Heart right ventricle (tissue), 16 donors: ENCODE measurements at regions not wholly inside any gene's neighbourhood (a gene's known extent, or its start where the extent isn't known, plus 50 kb on each side); places are given as distances from the start of the nearest gene placed in this dataset.

ENCODE experiments used
- ATAC-seq, 8 donors: fragments of 200-7000 bp; cut with Tn5 transposase; one replicate each; pipeline ENCODE4 v1.9.1; 2020; ENCODE audit warnings: mild to moderate bottlenecking in 8 of 8, moderate library complexity in 8 of 8, moderate number of reproducible peaks in 1 of 8
- DNase-seq, 2 donors: peaks; one replicate each; pipeline ENCODE4 v3.0.0-alpha.2; 2020
- H3K27ac ChIP-seq, 10 donors: fragments of 200-600 bp; sonication (generic) in 2 of 10; one replicate each; pipeline versions ENCODE4 v1.5.0 to v1.8.0; 2020 to 2022; ENCODE audit warnings: mild to moderate bottlenecking in 3 of 10
- H3K27me3 ChIP-seq, 7 donors: fragments of 200-600 bp; one replicate each; pipeline ENCODE4 v1.8.0; 2021 to 2022; ENCODE audit warnings: mild to moderate bottlenecking in 2 of 7
- H3K36me3 ChIP-seq, 9 donors: fragments of 200-600 bp; sonication (generic) in 1 of 9; one replicate each; pipeline versions ENCODE4 v1.5.0 to v1.8.0; 2020 to 2022; ENCODE audit warnings: mild to moderate bottlenecking in 2 of 9
- H3K4me1 ChIP-seq, 9 donors: fragments of 200-600 bp; sonication (generic) in 1 of 9; one replicate each; pipeline versions ENCODE4 v1.5.0 to v1.8.0; 2020 to 2022; ENCODE audit warnings: mild to moderate bottlenecking in 4 of 9
- H3K4me3 ChIP-seq, 10 donors: fragments of 200-600 bp; sonication (generic) in 2 of 10; one replicate each; pipeline versions ENCODE4 v1.5.0 to v1.8.0; 2020 to 2022; ENCODE audit warnings: mild to moderate bottlenecking in 7 of 10, moderate library complexity in 2 of 10
- H3K9me3 ChIP-seq, 11 donors: fragments of 200-600 bp in 10 of 11; sonication (generic) in 2 of 11; one replicate each; pipeline versions ENCODE4 v1.5.0 to v1.8.0; 2013 to 2022; ENCODE audit warnings: mild to moderate bottlenecking in 2 of 11, control low read depth in 1 of 11, moderate library complexity in 1 of 11
- WGBS, 2 donors: extraction: QIAGEN DNeasy Blood & Tissue Kit; methylation state at CpG; one replicate each; pipeline ENCODE4 v1.1.7; 2013; ENCODE audit warnings: inconsistent platforms in 1 of 2; 5-methylcytosine and 5-hydroxymethylcytosine counted together
- intact Hi-C, 10 donors: fragments of 100-400 bp; cut with DNase I; formaldehyde crosslinking; loops; one replicate each; pipeline versions ENCODE4 v1.11.1 to v1.14.2; 2022
- TF ChIP-seq, protein P1 (sequence below), 9 donors: fragments of 200-600 bp; sonication (generic) in 2 of 9; IDR thresholded peaks; one replicate each; pipeline versions ENCODE4 v1.5.0 to v1.8.0; 2021 to 2022; ENCODE audit warnings: antibody characterized with exemption in 9 of 9, mild to moderate bottlenecking in 5 of 9, moderate library complexity in 1 of 9
- donor health status: Arrhythmogenic right ventricular cardiomyopathy.
- donor health status: ischemic (EF 13 %, LVEDD 7.1; RV severe dilation, severe dysfunction).
- donor health status: healthy with polysubstance abuse.
- donor health status: DM: no; HTN: yes; CAD: no.
- donor health status: DM: no; HTN: no; CAD: no.
- donor health status: ischemic (EF 25% LVEDD 6.9; RV normal size, moderate dysfunction).
- donor health status: ischemic (EF 25% LVEDD 5.7; RV mildly dilated, moderate dysfunction).
- donor health status: healthy.
- donor health status: DM: yes; HTN: yes; CAD: no.
- donor health status: Ischemic cardiomyopathy.
- donor health status: ischemic (EF 35%, LVEDD 5.7; RV mildly dilated, moderate dysfunction).
- donor health status: nonischemic (EF 11% LVEDD 7.7; RV severe dilation, severe dysfunction).
- donor health status: DM: yes; HTN: yes; CAD: no.
- donor health status: PGD.
- donor health status: ischemic (EF 29% LVEDD 5.4; RV normal size, mild dysfunction).
- donor health status: nonischemic (EF 23%, LVEDD 6.1; RV moderate dilation, normal function).

DNA sequence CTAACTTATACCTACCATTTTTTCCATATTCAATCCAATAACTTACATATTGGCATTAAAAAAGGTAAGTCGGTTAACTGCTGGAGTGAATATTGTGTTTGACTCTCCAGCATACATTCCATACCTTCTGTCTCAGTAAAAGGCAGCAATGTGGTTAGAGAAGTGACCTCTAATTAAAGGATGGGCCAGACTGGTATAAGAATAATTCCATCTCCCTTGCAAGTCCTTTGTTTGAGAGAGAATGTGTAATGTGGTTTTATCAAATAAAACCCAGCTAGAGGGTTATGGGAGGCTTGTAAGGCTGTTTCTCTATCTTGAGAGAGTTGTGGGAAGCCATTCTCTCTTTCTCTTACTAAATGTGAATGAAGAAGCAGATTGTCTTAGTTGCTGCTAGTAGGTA lies 289.3 kb upstream of the TCF4 start:
- no peaks in the 10 kb centered on the region for H3K27me3 ChIP-seq
- H3K4me1 ChIP-seq = peaks cover 0 to 25% (median 11%) of the 10 kb centered on the region in 9 donors
- 96 to 98% methylated on average over 1 of the region's 1 CpG for WGBS, 2 donors
- no peak for DNase-seq
- no peak for ATAC-seq
- no peak overlapping the region for H3K27ac ChIP-seq
- no peaks in the 10 kb centered on the region for H3K9me3 ChIP-seq
- intact Hi-C loops = loop anchor here in 1 of 10 donors (10.0 kb wide), 1 partner anchor 117 kb away; no protein-coding TSS in a partner anchor
- no peak overlapping the region for H3K4me3 ChIP-seq
- TF ChIP-seq, protein P1, sequence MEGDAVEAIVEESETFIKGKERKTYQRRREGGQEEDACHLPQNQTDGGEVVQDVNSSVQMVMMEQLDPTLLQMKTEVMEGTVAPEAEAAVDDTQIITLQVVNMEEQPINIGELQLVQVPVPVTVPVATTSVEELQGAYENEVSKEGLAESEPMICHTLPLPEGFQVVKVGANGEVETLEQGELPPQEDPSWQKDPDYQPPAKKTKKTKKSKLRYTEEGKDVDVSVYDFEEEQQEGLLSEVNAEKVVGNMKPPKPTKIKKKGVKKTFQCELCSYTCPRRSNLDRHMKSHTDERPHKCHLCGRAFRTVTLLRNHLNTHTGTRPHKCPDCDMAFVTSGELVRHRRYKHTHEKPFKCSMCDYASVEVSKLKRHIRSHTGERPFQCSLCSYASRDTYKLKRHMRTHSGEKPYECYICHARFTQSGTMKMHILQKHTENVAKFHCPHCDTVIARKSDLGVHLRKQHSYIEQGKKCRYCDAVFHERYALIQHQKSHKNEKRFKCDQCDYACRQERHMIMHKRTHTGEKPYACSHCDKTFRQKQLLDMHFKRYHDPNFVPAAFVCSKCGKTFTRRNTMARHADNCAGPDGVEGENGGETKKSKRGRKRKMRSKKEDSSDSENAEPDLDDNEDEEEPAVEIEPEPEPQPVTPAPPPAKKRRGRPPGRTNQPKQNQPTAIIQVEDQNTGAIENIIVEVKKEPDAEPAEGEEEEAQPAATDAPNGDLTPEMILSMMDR (IDR thresholded peaks at IDR 0.05) = no peak
- H3K36me3 ChIP-seq = no peaks in the 10 kb centered on the region

DNA sequence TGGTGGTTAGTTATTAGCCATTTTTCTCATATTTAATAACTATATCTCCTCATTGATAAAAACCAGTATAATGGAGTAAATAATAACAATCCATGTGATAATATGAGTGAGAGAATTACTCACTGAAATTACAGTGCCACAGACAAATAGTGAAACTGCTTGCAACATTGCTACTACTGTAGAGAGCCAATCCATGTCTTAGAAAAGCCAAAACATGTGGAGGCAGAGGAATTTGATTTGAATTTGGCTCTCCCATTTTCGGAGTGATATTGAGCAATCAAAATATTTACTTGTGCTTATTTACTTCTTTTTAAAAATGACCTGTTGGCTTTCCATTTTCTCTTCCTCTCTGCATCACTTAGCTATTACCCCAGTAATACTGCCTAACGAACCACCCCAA lies 288.3 kb upstream of the TCF4 start:
- DNase-seq (no peak), ATAC-seq (no peak)
- peaks cover 0 to 25% (median 11%) of the 10 kb centered on the region in 9 donors for H3K4me1 ChIP-seq
- no peaks in the 10 kb centered on the region for H3K9me3 ChIP-seq
- no peaks in the 10 kb centered on the region for H3K27me3 ChIP-seq
- H3K36me3 ChIP-seq = no peaks in the 10 kb centered on the region
- TF ChIP-seq, protein P1 (IDR thresholded peaks at IDR 0.05) = no peak
- no peak overlapping the region for H3K4me3 ChIP-seq
- peak overlapping the region in 2 of 10 donors; percentile 1 to 26 for H3K27ac ChIP-seq
- WGBS, 2 donors = 88 to 89% methylated on average over 2 of the region's 2 CpGs
- intact Hi-C loops = loop anchor here in 1 of 10 donors (10.0 kb wide), 1 partner anchor 119 kb away; no protein-coding TSS in a partner anchor

DNA sequence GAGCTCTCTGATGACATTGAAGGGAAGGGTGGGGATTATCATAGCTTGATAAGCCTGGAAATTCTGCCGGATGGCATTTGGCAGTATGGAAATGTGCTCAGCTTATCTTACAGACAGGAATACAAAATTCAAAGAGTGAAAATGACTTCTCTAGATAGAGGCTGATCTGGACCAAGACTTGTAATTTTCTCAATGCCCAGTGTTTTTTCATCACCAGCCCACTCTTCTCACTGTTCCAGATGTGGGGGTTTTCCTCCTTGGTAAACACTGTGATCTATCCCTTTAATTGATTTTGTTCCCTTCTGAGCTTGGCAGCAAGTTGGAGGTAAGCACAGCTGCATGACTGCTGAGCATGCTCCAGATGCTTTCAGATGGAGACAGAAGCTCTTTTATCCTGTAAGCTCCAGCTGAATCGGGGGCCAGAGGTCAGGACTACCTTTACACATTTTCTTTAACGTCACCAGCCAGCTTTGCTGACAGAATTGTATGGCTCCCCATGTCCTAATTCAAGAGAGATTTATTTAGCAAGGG lies 287.4 kb upstream of the TCF4 start:
- no peak for DNase-seq
- WGBS, 2 donors = 23 to 34% methylated on average over 3 of the region's 3 CpGs
- Histone ChIP-seq H3K36me3 (no peaks in the 10 kb centered on the region), H3K27me3 (no peaks in the 10 kb centered on the region), H3K4me3 (no peak overlapping the region), H3K27ac (peak overlapping the region in 5 of 10 donors; percentile 26 to 38 (median 29)), H3K9me3 (no peaks in the 10 kb centered on the region), H3K4me1 (peaks cover 0 to 29% (median 13%) of the 10 kb centered on the region in 9 donors)
- TF ChIP-seq, protein P1 (IDR thresholded peaks at IDR 0.05) = no peak
- ATAC-seq = peak in 6 of 8 donors; percentile 20 to 79 (median 62)
- intact Hi-C loops = loop anchor here in 1 of 10 donors (10.0 kb wide), 1 partner anchor 119 kb away; no protein-coding TSS in a partner anchor

DNA sequence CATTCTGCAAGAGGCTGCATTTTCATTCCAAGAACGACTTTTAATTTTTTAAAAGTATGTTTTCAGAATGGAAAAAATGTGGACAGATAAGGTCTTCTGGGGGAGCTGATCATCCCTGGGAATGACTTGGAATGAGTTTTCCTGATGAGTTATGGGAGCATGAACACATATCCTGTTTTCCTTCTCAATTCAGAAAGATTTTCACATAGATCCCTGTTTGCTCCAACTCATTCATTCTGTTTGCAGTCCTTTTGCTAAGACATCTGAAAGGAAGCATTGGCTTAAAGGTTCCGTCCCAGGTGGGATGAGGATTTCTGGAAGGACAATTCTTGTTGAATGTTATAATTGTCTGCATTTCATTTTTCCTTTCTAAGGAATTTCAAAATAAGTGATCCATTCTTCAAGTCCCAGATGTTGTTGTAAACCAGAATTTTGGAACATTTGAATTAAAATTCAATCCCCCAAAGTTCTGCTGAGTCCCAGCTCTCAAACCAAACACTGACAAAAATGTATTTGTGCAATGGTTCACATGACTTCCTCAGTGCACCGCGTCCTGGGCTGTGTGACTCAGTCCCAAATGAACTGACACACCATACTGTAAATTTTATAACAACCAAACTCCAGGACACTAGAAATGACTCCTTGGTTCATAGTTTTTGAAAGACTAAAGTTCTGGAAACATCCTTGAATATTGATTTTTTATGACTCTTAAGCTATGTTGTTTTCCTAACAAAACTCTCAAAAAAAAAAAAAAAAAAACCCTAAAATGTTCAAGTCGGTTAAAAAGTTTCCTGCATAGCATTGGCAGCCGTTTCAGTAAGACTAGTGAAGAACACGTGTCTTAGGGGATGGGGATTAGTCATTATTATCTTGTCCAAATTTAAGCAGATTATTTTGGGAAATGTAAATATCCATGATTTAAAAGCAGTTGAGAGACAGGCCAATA lies 281.8 kb upstream of the TCF4 start:
- Histone ChIP-seq H3K36me3 (no peaks in the 10 kb centered on the region), H3K27ac (peak overlapping the region in 8 of 10 donors; percentile 7 to 66 (median 52)), H3K27me3 (no peaks in the 10 kb centered on the region), H3K4me3 (peak overlapping the region in 1 of 10 donors; percentile 5), H3K4me1 (peaks cover 0 to 51% (median 20%) of the 10 kb centered on the region in 9 donors), H3K9me3 (no peaks in the 10 kb centered on the region)
- ATAC-seq = peak in 7 of 8 donors; percentile 84 to 90 (median 87)
- DNase-seq = peak in 1 of 2 donors; percentile 24
- TF ChIP-seq, protein P1 (IDR thresholded peaks at IDR 0.05) = no peak
- intact Hi-C loops = loop anchor here in 7 of 10 donors (2.0 to 10.0 kb wide), 9 partner anchors 125 to 705 kb away; partner anchors contain the start of gene TCF4 (in 1 of the 7)
- WGBS, 2 donors = 41 to 52% methylated on average over 7 of the region's 7 CpGs
